Effector memory CD8-positive, alpha-beta T cell (primary cell): ENCODE measurements at regions not wholly inside any gene's neighbourhood (a gene's known extent, or its start where the extent isn't known, plus 50 kb on each side); places are given as distances from the start of the nearest gene placed in this dataset.

ENCODE experiments used
- ATAC-seq: fragments of 150-1000 bp; cut with Tn5 transposase; replicated peaks from 2 replicates; pipeline ENCODE4 v1.10.0; 2021; ENCODE audit warnings: mild to moderate bottlenecking, moderate library complexity
- DNase-seq, 3 experiments: peaks; one replicate each; pipeline ENCODE4 v3.0.0; 2021
- H3K27ac Mint-ChIP-seq, 2 donors: one replicate each; pipeline ENCODE4 v1.8.0; 2022; ENCODE audit warnings: mild to moderate bottlenecking in 2 of 2, mixed read lengths in 2 of 2, moderate library complexity in 2 of 2
- H3K27me3 Mint-ChIP-seq, 2 donors: one replicate each; pipeline ENCODE4 v1.8.0; 2022; ENCODE audit warnings: mixed read lengths in 2 of 2
- H3K36me3 Mint-ChIP-seq: one replicate; pipeline ENCODE4 v1.8.0; 2022; ENCODE audit warnings: mild to moderate bottlenecking, moderate library complexity, mixed read lengths; ENCODE audit not compliant: insufficient read depth
- H3K4me1 Mint-ChIP-seq, 2 donors: one replicate each; pipeline ENCODE4 v1.8.0; 2022; ENCODE audit warnings: low read depth in 2 of 2, mixed read lengths in 2 of 2
- H3K4me3 Mint-ChIP-seq, 2 donors: one replicate each; pipeline ENCODE4 v1.8.0; 2022; ENCODE audit warnings: mild to moderate bottlenecking in 2 of 2, mixed read lengths in 2 of 2, moderate library complexity in 2 of 2
- H3K9me3 Mint-ChIP-seq, 2 donors: one replicate each; pipeline ENCODE4 v1.8.0; 2022; ENCODE audit warnings: mixed read lengths in 2 of 2

DNA sequence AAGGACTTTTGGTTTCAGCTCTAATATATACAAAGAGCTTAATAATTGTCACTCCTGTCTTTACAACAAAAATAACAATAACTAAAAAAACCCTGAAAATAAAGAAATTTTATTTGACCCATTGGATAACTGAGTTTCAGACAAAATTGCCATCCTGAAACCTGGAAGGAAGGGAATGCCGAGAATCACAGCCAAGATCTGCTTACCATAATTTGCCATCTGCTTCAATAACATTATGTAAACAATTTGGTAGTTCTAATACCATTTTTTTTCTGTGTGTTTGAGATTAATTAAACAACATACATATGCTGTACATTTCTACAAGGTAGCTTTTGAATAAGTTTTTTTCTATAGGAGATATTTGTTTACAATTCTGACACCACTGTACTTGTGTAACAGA, 596.3 kb upstream of the MGAT4C start:
- Mint-ChIP-seq H3K9me3 (peaks cover 0 to 7% of the 10 kb centered on the region in 2 donors), H3K27me3 (no peaks in the 10 kb centered on the region), H3K4me3 (no peak overlapping the region), H3K36me3 (no peaks in the 10 kb centered on the region), H3K27ac (no peak overlapping the region), H3K4me1 (no peaks in the 10 kb centered on the region)
- no peak for DNase-seq
- no peak for ATAC-seq

DNA sequence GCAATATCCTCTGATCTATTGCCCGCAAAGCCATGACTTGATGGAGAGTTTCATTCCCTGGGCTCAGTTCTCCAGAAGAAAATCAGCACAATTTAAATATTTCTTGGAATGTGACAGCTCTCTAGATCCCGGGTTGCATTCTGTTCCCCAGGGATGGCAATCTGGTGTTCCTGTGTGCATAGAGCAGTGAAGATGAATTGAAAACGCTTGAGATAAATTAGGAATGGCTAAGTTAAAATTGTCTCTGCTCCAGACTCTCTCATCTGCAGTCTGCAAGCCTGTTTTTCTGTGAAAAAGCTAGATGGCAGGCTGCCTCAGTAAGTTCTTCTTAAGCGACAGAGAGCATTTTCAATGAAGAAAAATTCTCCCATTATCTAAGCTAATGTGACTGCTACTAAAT, 582.5 kb upstream of the MGAT4C start:
- Mint-ChIP-seq H3K4me3 (no peak overlapping the region), H3K9me3 (peaks cover 0 to 8% of the 10 kb centered on the region in 2 donors), H3K36me3 (no peaks in the 10 kb centered on the region), H3K27ac (no peak overlapping the region), H3K27me3 (no peaks in the 10 kb centered on the region), H3K4me1 (no peaks in the 10 kb centered on the region)
- ATAC-seq (no peak), DNase-seq (no peak)

- H3K27ac Mint-ChIP-seq: no peak overlapping the region
- ATAC-seq: no peak
- no peak overlapping the region for H3K4me3 Mint-ChIP-seq
- H3K27me3 Mint-ChIP-seq: no peaks in the 10 kb centered on the region
- no peaks in the 10 kb centered on the region for H3K36me3 Mint-ChIP-seq
- H3K9me3 Mint-ChIP-seq: peaks cover 0 to 9% of the 10 kb centered on the region in 2 donors
- DNase-seq: no peak
- no peaks in the 10 kb centered on the region for H3K4me1 Mint-ChIP-seq
Observed at GRCh38 chr12:86838260-86838659, 582.1 kb upstream of the MGAT4C start.

- Mint-ChIP-seq H3K9me3 (peaks cover 0 to 9% of the 10 kb centered on the region in 2 donors), H3K4me3 (no peak overlapping the region), H3K36me3 (no peaks in the 10 kb centered on the region), H3K27ac (no peak overlapping the region), H3K27me3 (no peaks in the 10 kb centered on the region), H3K4me1 (no peaks in the 10 kb centered on the region)
- DNase-seq: no peak
- no peak for ATAC-seq
Observed at GRCh38 chr12:86837246-86837645, 581.1 kb upstream of the MGAT4C start.

DNA sequence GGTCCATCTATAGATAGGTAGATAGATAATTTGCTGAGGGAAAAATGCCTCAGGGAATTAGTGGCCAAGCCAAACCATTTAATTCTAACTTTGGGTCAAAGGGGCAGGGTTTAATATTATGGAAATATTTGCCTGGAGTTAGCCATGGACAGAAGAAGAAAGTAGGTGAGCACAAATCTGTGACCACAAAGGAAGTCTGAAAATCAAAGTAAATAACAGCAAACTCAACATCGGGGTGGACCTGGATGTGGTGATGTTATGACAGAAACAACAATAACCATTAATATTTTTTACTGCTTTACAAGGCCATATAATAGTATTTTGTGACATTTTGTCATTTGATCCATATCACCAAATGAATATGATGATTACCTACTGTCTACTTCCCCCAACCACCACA, 578.0 kb upstream of the MGAT4C start:
- ATAC-seq (no peak), DNase-seq (no peak)
- Mint-ChIP-seq H3K9me3 (peaks cover 7 to 10% of the 10 kb centered on the region in 2 donors), H3K36me3 (no peaks in the 10 kb centered on the region), H3K27ac (no peak overlapping the region), H3K4me3 (no peak overlapping the region), H3K4me1 (no peaks in the 10 kb centered on the region), H3K27me3 (no peaks in the 10 kb centered on the region)

- Mint-ChIP-seq H3K27me3 (no peaks in the 10 kb centered on the region), H3K36me3 (no peaks in the 10 kb centered on the region), H3K9me3 (peaks cover 8 to 29% of the 10 kb centered on the region in 2 donors), H3K4me1 (no peaks in the 10 kb centered on the region), H3K27ac (no peak overlapping the region), H3K4me3 (no peak overlapping the region)
- DNase-seq (no peak), ATAC-seq (no peak)
Observed at GRCh38 chr12:86827409-86827808, 571.2 kb upstream of the MGAT4C start.

DNA sequence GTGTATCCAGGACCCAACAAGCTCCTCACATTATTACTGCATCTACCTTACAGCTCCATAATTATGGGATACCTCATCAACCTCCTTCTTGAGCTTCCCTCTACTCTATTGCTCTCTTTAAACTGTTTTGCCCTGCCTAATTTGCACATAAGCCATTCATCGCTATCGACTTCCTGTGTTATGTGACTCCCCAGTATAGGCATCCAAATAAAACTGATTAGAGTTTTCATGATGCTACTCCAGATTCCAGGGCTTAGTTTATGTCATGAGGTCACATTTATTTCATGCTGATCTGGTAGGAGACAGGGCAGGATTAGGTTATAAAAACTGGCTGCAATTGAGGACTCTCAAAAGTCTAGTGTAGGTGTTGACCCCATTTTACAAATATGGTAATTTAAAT, 569.9 kb upstream of the MGAT4C start:
- Mint-ChIP-seq H3K27ac (no peak overlapping the region), H3K36me3 (no peaks in the 10 kb centered on the region), H3K9me3 (peaks cover 7 to 29% of the 10 kb centered on the region in 2 donors), H3K4me3 (no peak overlapping the region), H3K4me1 (no peaks in the 10 kb centered on the region), H3K27me3 (no peaks in the 10 kb centered on the region)
- no peak for ATAC-seq
- DNase-seq: no peak

DNA sequence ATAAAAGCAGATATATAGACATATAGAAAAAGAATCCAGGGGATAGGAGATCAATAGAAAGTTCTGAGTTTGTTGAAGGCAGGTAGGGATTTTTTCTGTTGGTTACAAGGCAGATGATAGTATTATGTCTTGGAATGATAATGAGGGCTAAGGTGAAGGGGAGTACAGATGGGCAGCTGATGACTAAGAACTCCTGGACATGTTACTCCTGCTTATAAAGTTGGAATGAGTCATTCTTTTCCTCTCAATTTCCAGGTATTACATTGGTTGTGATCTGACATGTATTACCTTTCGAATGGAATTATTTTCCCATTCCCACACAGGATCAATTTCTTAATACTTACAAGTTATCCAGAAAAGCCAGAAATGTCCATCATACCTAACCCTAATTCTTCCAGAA, 545.2 kb upstream of the MGAT4C start:
- H3K36me3 Mint-ChIP-seq: no peaks in the 10 kb centered on the region
- H3K27me3 Mint-ChIP-seq: no peaks in the 10 kb centered on the region
- peaks cover 5 to 14% of the 10 kb centered on the region in 2 donors for H3K9me3 Mint-ChIP-seq
- no peak for DNase-seq
- H3K4me3 Mint-ChIP-seq: no peak overlapping the region
- no peak overlapping the region for H3K27ac Mint-ChIP-seq
- no peaks in the 10 kb centered on the region for H3K4me1 Mint-ChIP-seq
- ATAC-seq: no peak

DNA sequence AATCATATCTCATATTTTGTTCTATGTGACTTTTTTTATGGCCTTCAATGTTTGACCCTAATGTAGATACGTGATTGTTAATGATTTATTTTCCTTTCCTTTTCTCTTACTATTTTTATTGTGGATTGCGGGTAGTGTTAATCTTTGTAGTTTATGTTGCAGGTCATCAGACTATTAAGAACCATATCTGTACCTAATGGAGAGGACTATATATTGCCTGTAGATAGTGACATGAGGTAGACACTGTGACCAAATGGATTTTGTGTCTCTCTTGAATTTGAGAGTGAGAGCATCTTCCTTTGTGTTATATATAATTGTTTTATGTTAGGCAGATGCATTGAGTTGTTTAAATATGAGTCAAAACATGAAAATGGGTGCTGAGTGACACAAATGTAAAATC, 543.4 kb upstream of the MGAT4C start:
- H3K4me1 Mint-ChIP-seq: no peaks in the 10 kb centered on the region
- H3K27ac Mint-ChIP-seq: no peak overlapping the region
- no peaks in the 10 kb centered on the region for H3K27me3 Mint-ChIP-seq
- DNase-seq (no peak), ATAC-seq (no peak)
- H3K4me3 Mint-ChIP-seq: no peak overlapping the region
- peaks cover 6 to 14% of the 10 kb centered on the region in 2 donors for H3K9me3 Mint-ChIP-seq
- no peaks in the 10 kb centered on the region for H3K36me3 Mint-ChIP-seq

DNA sequence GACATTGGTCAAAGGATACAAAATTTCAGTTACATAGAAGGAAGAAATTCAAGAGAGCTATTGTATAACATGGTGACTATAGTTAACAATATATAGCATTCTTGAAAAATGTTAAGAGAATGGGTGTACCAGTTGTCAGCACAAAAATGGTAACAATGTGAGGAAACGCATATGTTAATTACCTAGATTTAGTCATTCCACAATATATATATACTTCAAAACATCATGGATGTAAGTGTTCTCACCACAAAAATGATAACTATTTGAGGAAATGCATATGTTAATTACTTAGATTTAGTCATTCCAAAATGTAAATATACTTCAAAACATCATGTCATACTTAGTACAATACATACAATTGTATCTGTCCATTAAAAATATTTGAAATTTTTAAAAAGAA, 540.4 kb upstream of the MGAT4C start:
- Mint-ChIP-seq H3K4me3 (no peak overlapping the region), H3K27me3 (no peaks in the 10 kb centered on the region)

GRCh38 chr12:86788661-86789060, 532.5 kb upstream of the MGAT4C start:
- no peak for ATAC-seq
- no peak overlapping the region for H3K27ac Mint-ChIP-seq
- DNase-seq: no peak
- H3K9me3 Mint-ChIP-seq: peaks cover 8 to 14% of the 10 kb centered on the region in 2 donors
- no peaks in the 10 kb centered on the region for H3K4me1 Mint-ChIP-seq
- no peaks in the 10 kb centered on the region for H3K36me3 Mint-ChIP-seq
- no peaks in the 10 kb centered on the region for H3K27me3 Mint-ChIP-seq
- H3K4me3 Mint-ChIP-seq: no peak overlapping the region

More for the DNA sequence above, 540.4 kb upstream of the MGAT4C start:
- no peaks in the 10 kb centered on the region for H3K4me1 Mint-ChIP-seq
- no peak for ATAC-seq
- DNase-seq: no peak
- no peaks in the 10 kb centered on the region for H3K36me3 Mint-ChIP-seq
- H3K27ac Mint-ChIP-seq: no peak overlapping the region
- peaks cover 6 to 14% of the 10 kb centered on the region in 2 donors for H3K9me3 Mint-ChIP-seq

GRCh38 chr12:86787419-86787818, 531.2 kb upstream of the MGAT4C start:
- no peak overlapping the region for H3K4me3 Mint-ChIP-seq
- ATAC-seq: no peak
- H3K27me3 Mint-ChIP-seq: no peaks in the 10 kb centered on the region
- H3K36me3 Mint-ChIP-seq: no peaks in the 10 kb centered on the region
- H3K27ac Mint-ChIP-seq: no peak overlapping the region
- no peak for DNase-seq
- peaks cover 8 to 14% of the 10 kb centered on the region in 2 donors for H3K9me3 Mint-ChIP-seq
- no peaks in the 10 kb centered on the region for H3K4me1 Mint-ChIP-seq

DNA sequence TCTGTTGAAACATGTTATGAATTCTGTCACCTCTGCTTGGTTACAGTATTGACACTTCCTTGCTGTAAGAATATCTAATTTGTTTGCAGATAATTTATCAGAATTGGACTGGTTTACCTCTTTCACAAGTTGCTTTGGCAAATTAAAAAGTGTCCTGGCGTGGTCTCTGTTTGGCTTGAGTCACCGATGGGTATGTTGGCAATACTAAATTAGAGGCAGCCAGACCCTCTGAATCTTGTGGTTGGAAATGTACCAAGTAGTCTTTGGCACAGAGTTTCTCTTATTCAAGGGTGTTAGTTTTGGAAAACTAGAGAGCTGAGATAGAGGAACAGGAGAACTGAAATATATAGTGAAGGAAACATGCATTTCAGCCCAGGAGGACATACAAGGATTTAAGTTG, 521.1 kb upstream of the MGAT4C start:
- no peaks in the 10 kb centered on the region for H3K36me3 Mint-ChIP-seq
- no peak overlapping the region for H3K27ac Mint-ChIP-seq
- no peaks in the 10 kb centered on the region for H3K27me3 Mint-ChIP-seq
- H3K4me1 Mint-ChIP-seq: no peaks in the 10 kb centered on the region
- H3K9me3 Mint-ChIP-seq: peaks cover 7 to 10% of the 10 kb centered on the region in 2 donors
- H3K4me3 Mint-ChIP-seq: no peak overlapping the region
- ATAC-seq: no peak
- DNase-seq: no peak

GRCh38 chr12:86774841-86775388, 518.7 kb upstream of the MGAT4C start:
- Mint-ChIP-seq H3K27ac (no peak overlapping the region), H3K36me3 (no peaks in the 10 kb centered on the region), H3K27me3 (no peaks in the 10 kb centered on the region), H3K4me1 (no peaks in the 10 kb centered on the region), H3K9me3 (peaks cover 5 to 7% of the 10 kb centered on the region in 2 donors), H3K4me3 (no peak overlapping the region)
- DNase-seq: no peak
- no peak for ATAC-seq

DNA sequence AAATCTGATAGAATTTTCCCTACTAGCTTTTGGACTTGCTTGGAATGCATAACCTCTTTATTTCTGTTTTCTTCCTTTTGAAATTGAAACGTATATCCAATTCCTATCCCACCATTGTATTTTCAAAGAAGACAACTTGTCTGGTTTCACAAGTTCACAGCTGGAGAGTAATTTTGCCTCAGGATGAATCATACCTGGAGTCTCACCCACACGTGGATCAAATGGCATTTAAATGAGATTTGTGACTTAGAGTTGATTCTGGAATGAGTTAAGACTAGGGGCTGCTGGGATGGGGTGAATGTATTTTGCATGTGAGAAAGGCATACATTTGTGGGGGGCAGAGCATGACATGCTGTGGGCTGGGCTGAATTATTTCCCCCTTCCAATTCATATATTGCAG, 516.5 kb upstream of the MGAT4C start:
- Mint-ChIP-seq H3K36me3 (no peaks in the 10 kb centered on the region), H3K4me3 (no peak overlapping the region), H3K27me3 (no peaks in the 10 kb centered on the region), H3K27ac (no peak overlapping the region), H3K4me1 (no peaks in the 10 kb centered on the region), H3K9me3 (peaks cover 2 to 7% of the 10 kb centered on the region in 2 donors)
- DNase-seq (no peak), ATAC-seq (no peak)
